Chondrocyte (in vitro differentiated cells): ENCODE measurements at regions not wholly inside any gene's neighbourhood (a gene's known extent, or its start where the extent isn't known, plus 50 kb on each side); places are given as distances from the start of the nearest gene placed in this dataset.

Experiments used
- DNase-seq: peaks from one replicate; pipeline ENCODE4 v3.0.0; 2021; ENCODE audit warnings: mixed read lengths, low spot score
- H3K27ac Mint-ChIP-seq: one replicate; pipeline ENCODE4 v1.8.0; 2021; ENCODE audit warnings: mild to moderate bottlenecking, moderate library complexity, mixed read lengths; ENCODE audit not compliant: unreplicated experiment
- H3K27me3 Mint-ChIP-seq: 2 replicates; pipeline ENCODE4 v1.8.0; 2021; ENCODE audit warnings: low read depth, mixed read lengths
- H3K36me3 Mint-ChIP-seq: 2 replicates; pipeline ENCODE4 v1.8.0; 2021; ENCODE audit warnings: low read depth, mixed read lengths
- H3K4me1 Mint-ChIP-seq: 2 replicates; pipeline ENCODE4 v1.8.0; 2021; ENCODE audit warnings: low read depth, mild to moderate bottlenecking, mixed read lengths
- H3K4me3 Mint-ChIP-seq: one replicate; pipeline ENCODE4 v1.8.0; 2021; ENCODE audit warnings: mild to moderate bottlenecking, moderate library complexity, mixed read lengths; ENCODE audit not compliant: unreplicated experiment
- H3K9me3 Mint-ChIP-seq: 2 replicates; pipeline ENCODE4 v1.8.0; 2021; ENCODE audit warnings: low read depth, mixed read lengths
- CTCF ChIP-seq: fragments of 200-600 bp; sonication (generic); IDR thresholded peaks from 2 replicates; pipeline ENCODE4 v1.5.0; 2021; ENCODE audit warnings: antibody characterized with exemption, mild to moderate bottlenecking, moderate library complexity

DNA sequence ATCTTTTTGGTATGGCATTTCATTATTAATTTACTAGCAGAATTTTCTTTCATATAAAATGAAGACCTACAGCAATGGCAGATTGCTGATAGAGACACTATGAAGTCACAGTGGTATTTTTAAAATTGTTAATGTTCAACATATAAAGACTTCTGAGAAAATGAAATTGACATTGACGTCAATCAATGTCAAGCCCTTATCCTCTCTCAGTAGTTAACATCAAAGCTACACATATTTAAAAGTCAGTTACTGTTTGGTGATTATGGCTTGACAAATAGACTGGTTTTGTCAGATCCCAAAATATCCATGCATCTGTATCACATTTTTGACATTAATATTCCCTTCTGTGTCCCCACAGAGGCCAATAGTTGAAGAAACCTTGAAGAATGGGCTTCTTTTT, 1069.1 kb upstream of the SEL1L start:
- DNase-seq, result no peak
- H3K9me3 Mint-ChIP-seq, result peaks cover 2% of the 10 kb centered on the region
- no peak overlapping the region for H3K4me3 Mint-ChIP-seq
- no peaks in the 10 kb centered on the region for H3K27me3 Mint-ChIP-seq
- H3K36me3 Mint-ChIP-seq, result no peaks in the 10 kb centered on the region
- no peak overlapping the region for H3K27ac Mint-ChIP-seq
- H3K4me1 Mint-ChIP-seq, result no peaks in the 10 kb centered on the region
- TF ChIP-seq CTCF, result no peak

GRCh38 chr14:82604819-82605218, 1071.2 kb upstream of the SEL1L start:
- H3K9me3 Mint-ChIP-seq, result no peaks in the 10 kb centered on the region
- no peak for TF ChIP-seq CTCF
- no peaks in the 10 kb centered on the region for H3K36me3 Mint-ChIP-seq
- no peak overlapping the region for H3K4me3 Mint-ChIP-seq
- no peak overlapping the region for H3K27ac Mint-ChIP-seq
- no peak for DNase-seq
- no peaks in the 10 kb centered on the region for H3K4me1 Mint-ChIP-seq
- no peaks in the 10 kb centered on the region for H3K27me3 Mint-ChIP-seq

DNA sequence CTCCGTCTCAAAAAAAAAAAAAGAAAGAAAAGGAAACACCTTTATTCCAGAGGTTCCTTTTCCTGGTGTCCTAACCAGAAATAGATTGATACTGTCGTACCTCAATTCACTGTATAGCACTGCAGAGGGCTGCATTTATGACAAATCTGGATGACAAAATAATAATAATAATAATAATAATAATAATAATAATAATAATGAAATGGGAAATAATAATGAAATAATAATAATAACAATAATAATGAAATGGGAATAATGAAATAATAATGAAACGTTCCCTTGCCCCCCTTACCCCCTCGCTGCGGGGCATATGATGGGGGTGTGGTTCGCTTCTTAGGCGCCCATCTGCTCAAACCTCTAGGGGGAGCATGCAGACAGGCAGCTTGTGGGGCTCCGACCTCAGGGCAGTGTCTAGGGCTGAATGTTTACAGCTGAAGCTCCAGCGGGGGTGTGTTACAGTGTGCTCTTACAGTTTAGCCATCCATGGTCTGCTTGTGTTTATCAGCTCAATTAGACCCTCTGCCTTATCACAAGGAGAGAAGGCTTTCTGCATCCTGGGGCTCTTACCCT, 1088.3 kb upstream of the SEL1L start:
- Mint-ChIP-seq H3K36me3 (no peaks in the 10 kb centered on the region), H3K4me3 (no peak overlapping the region), H3K4me1 (no peaks in the 10 kb centered on the region), H3K27ac (no peak overlapping the region), H3K27me3 (peaks cover 6% of the 10 kb centered on the region), H3K9me3 (no peaks in the 10 kb centered on the region)
- no peak for TF ChIP-seq CTCF
- no peak for DNase-seq

DNA sequence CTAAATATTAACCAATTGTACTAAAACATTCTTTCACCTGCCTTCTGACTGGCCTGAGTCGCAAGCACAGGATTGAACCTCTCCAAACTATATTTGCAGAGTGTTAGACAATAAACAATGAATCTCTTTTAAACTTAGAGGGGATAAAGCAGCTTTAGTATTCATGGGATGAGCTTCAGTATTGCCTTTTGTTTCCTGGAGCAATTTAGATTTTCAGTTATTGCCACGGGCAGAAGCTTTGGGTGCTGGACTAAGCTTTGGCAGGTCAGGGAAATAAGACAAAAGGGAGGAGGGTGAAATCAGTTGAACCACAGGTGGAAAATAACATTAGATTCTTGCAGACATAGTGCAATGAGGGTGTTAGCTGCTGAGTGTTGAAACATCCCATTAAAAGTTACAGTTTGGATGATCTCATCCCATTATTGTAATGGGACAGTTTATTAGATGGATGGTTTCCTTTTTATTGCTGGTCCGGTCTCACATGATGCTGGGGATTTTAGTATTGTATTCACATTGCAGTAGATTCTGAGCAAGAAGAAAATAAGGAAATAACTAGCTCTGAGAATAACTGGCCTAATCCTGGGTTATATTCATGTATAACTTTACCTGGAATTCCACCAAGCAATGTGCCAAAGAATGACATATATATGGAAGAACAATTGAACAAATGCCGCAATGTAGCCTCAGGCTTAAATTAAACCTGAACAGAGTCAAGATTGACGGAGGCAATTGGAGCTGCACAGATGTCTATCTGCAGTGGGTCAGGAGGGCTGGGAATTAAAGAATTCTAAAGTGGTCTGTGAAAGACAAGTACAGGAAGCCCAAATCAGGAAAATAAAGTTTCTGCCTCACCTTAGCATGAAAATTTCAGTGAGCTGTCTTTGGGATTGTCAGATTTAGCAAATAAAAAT, 1092.8 kb upstream of the SEL1L start:
- TF ChIP-seq CTCF, result no peak
- no peak overlapping the region for H3K4me3 Mint-ChIP-seq
- H3K4me1 Mint-ChIP-seq, result no peaks in the 10 kb centered on the region
- peaks cover 7% of the 10 kb centered on the region for H3K27me3 Mint-ChIP-seq
- no peak overlapping the region for H3K27ac Mint-ChIP-seq
- no peak for DNase-seq
- H3K36me3 Mint-ChIP-seq, result no peaks in the 10 kb centered on the region
- no peaks in the 10 kb centered on the region for H3K9me3 Mint-ChIP-seq

- Mint-ChIP-seq H3K4me3 (no peak overlapping the region), H3K27me3 (peaks cover 15% of the 10 kb centered on the region), H3K27ac (no peak overlapping the region), H3K36me3 (no peaks in the 10 kb centered on the region), H3K9me3 (peaks cover 5% of the 10 kb centered on the region), H3K4me1 (no peaks in the 10 kb centered on the region)
- TF ChIP-seq CTCF, result no peak
- DNase-seq, result no peak
Measured at GRCh38 chr14:82635915-82636314, 1102.3 kb upstream of the SEL1L start.
